HCEC 1CT (cell line): ENCODE measurements at regions not wholly inside any gene's neighbourhood (a gene's known extent, or its start where the extent isn't known, plus 50 kb on each side); places are given as distances from the start of the nearest gene placed in this dataset.
"Not testable (repeated sequence)": the region's sequence is repeated elsewhere in the genome, so short reads cannot be mapped to it uniquely, and the experiment has no call there.

Source experiments
- DNase-seq: peaks from one replicate; pipeline ENCODE4 v3.0.0-alpha.2; 2017

DNA sequence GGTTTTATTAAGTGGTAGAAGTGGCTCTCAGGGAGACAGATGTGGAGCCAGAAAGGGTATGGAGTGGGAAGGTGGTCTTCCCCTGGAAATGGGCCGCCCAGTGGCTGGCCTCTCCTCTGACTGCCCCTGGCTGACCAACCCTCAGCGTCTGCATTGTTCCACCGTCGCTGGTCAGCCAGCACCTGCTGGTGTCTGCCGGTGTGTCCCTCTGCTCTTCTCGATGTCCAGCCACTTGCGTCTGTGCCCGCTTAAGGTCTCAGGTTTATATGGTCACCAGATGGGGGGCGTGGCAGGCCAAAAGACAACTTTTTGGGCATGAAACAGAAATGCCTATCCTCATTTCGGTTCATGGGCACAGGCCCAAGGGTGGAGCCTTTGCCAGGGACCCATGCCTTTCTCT lies 1221.5 kb downstream of the JRKL start:
- DNase-seq, result no peak

GRCh38 chr11:97614606-97615005 lies 1224.8 kb downstream of the JRKL start:
- DNase-seq, result no peak

DNA sequence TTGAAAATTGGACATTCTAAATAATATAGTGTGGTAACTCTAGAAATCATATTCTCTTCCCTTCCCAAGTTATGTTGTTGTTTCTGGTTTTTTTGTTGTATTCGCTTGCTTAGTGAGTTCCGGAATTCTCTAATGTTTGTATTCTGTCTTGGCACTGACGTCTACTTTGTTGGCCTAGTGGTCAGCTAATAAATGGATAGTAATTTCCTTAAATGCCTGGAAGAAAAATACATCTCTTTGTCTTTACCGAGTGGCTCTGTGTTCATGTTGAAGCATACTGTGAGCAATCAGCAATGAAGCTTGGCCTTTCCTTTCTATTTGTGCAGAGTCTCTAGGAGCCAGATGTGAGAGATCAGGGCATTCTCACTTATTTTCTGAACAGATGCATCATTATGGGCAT lies 1225.7 kb downstream of the JRKL start:
- no peak for DNase-seq

DNA sequence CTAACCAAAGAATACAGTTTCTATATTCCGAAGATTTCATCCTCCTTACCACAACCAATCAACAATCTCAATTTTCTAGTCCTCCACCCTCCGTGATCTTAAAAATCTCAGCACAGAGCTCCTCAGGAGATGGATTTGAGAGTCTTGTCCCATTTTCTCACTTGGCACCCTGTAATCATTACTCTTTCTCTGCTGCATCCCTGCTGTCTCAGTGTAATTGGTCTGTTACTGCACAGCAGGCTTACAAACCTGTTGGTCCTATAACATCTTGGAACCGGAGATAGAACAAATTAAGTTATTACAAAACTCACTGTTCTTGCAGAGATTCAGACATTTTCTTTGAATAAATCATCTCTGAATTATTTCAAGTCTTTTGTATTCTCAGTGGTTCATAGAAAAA lies 1227.2 kb downstream of the JRKL start:
- DNase-seq, result no peak

DNA sequence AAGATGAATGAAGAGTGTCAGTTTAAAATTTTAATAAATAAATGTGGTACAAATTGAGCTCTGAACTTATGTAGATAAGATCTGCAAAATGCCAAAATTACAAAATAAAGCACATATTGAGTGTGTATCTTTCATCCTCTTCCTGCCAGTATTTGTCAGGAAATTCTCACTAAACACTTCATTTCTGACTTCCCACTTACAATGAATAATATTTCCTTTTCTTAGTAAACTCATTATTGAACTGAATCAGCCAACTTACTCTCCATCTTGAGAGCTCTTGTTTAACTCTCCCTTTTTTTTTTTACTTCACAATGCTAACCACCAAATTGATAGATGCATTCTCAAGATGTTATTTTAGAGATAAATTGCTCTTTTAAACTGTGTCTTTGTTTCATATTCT lies 1230.2 kb downstream of the JRKL start:
- DNase-seq, result no peak

- DNase-seq, result no peak
These were observed 1231.5 kb downstream of the JRKL start for GRCh38 chr11:97621282-97621681.

GRCh38 chr11:97622795-97623194 lies 1233.0 kb downstream of the JRKL start:
- DNase-seq, result no peak

- not testable (repeated sequence) for DNase-seq
These were observed 1246.9 kb downstream of the JRKL start for GRCh38 chr11:97636741-97637140.

DNA sequence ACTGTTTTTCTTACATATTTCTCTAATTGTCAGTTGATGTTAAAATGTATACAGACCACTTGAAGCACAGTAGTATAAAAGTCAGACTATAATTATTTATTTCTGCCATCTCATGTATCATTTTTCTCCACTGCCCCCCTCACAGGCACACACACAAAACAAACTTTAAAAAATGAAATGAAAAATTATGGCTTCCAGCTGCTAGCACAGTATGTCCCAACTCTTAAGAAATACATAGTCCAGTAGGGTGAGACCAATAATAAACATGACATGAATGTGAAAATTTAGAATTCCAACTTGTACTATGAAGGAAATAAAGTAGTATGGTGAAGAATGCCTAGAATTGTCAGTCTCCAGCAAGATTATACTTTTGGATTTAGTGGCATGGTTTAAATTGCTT lies 1247.9 kb downstream of the JRKL start:
- no peak for DNase-seq

DNA sequence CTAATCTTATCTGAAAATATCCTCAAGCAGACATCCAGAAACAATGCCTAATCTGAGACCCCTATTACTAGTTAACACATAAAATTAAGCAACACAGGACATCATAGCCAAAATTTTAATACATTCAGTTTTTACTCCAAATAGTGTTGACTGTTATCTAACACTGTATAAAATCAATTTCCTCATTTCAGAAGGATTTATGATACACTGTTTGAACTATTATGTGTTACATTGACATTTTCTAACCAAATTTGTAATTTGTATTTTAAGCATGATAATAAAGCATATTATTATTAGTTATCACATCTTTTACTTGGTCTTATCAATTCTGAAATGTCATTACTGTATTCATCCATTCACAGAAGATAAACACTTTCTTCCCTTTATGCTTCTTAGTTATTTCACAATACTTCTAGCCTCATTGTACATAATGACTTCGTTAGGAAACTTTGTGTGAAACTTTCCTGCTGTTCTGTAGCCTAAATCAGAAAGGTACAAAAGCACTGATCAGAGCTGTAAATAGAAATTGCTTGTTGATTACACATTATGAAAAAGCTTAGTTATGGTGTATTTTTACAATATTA lies 1248.9 kb downstream of the JRKL start:
- no peak for DNase-seq

- DNase-seq, result no peak
These were observed 1252.2 kb downstream of the JRKL start for GRCh38 chr11:97641988-97642387.

GRCh38 chr11:97645736-97646135 lies 1255.9 kb downstream of the JRKL start:
- DNase-seq, result no peak

- no peak for DNase-seq
These were observed 1266.5 kb downstream of the JRKL start for GRCh38 chr11:97656356-97656755.

GRCh38 chr11:97657852-97658251 lies 1268.0 kb downstream of the JRKL start:
- DNase-seq, result no peak

GRCh38 chr11:97667057-97667456 lies 1277.2 kb downstream of the JRKL start:
- no peak for DNase-seq

DNA sequence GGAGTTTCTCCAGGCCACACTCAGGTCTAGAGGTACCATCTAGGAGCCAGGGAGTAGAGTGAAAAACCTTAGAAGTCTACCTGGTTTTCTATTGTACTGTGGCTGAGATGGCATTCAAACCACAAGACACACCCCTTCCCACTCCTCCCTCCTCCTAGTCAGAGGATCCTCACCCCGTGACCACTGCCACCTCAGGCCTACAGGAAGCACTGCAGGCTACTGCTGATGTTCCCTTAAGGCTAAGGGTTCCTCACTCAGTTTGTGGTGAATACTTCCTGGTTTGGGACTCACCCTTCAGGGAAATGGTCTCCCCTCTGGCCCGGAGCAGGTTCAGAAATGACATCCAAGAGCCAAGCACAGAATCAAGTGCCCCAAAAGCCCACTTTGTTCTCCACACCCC lies 1293.9 kb downstream of the JRKL start:
- no peak for DNase-seq

DNA sequence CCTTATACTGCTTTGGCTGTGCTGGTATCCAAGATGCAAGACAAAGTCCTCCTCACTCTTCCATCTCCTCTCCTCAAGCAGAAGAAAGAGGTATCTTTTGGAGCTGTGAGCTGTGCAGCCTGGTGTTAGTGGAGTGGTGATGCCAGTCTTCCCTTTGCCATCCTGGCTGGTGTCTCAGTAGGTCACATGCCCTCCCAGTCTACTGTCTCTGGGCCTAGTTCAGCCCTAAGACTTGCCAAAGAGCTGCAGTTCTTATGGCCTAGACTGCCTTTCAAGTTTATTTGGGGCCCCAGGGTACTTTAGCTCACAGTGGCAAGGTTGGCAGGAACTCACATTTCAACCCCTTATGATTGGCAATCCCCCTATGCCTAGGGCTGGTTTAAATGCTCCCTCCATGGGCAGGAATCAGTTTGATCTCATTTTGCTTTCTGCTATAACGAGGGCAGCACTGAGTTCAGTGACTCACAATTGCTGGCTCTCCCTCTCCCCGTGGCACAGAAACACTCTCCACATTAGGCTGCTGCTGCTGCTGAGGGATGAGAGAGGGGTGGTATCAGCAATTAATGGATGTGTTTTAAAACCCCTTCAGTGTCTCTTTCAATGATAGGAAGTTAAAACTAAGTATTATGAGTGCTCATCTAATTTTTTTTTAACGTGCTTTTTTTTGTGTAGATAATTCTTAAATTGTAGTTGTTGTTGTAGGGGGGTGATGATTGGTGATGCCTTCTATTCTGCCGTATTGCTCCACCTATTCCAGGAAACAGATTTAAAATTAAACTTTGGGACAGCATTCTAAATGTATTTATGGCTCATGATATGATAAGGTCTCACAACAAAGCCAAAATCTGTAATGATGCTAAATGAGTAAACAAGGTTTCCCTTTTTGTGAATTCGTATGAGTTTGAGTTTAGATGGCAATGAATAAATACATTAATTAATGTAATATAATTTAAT lies 1295.0 kb downstream of the JRKL start:
- DNase-seq, result no peak

GRCh38 chr11:97685695-97686094 lies 1295.9 kb downstream of the JRKL start:
- DNase-seq, result no peak

GRCh38 chr11:97687111-97687510 lies 1297.3 kb downstream of the JRKL start:
- DNase-seq, result no peak

DNA sequence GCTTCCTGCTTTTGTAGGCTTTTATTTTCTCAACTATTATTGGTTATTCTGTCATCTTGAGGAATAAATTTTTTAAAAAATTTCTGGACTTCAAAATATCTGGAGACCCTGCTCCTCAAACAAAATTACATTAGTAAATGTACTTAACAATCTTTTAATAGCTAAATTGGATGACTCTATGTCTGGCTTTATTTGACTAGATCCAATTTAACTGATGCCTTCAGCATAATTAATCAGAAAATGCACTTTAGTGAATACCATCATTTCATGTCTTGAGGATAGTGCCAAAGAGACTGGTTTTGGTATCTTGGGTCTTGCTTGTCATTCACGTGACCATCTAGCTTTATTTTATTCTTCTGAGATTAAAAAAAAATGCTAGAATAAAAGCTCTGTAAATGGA lies 1301.2 kb downstream of the JRKL start:
- no peak for DNase-seq

- DNase-seq, result no peak
These were observed 1313.1 kb downstream of the JRKL start for GRCh38 chr11:97702951-97703350.

- no peak for DNase-seq
These were observed 1314.0 kb downstream of the JRKL start for GRCh38 chr11:97703851-97704250.

DNA sequence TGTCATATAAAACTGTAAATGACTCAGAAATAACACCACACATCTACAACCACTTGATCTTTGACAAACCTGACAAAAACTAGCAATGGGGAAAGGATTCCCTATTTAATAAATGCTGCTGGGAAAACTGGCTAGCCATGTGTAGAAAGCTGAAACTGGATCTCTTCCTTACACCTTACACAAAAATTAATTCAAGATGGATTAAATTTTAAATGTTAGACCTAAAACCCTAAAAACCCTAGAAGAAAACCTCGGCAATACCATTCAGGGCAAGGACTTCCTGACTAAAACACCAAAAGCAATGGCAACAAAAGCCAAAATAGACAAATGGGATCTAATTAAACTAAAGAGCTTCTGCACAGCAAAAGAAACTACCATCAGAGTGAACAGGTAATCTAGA lies 1315.3 kb upstream of the CNTN5 start:
- DNase-seq, result not testable (repeated sequence)

GRCh38 chr11:97717922-97718321 lies 1302.8 kb upstream of the CNTN5 start:
- DNase-seq, result no peak

- DNase-seq, result no peak
These were observed 1298.7 kb upstream of the CNTN5 start for GRCh38 chr11:97722065-97722464.
